HG02973 (cell line): ENCODE measurements at regions not wholly inside any gene's neighbourhood (a gene's known extent, or its start where the extent isn't known, plus 50 kb on each side); places are given as distances from the start of the nearest gene placed in this dataset.

Experiments used
- ATAC-seq: cut with Tn5 transposase; IDR thresholded peaks from one replicate; pipeline ENCODE4 v1.9.1; 2021; ENCODE audit warnings: moderate library complexity; ENCODE audit not compliant: unreplicated experiment

DNA sequence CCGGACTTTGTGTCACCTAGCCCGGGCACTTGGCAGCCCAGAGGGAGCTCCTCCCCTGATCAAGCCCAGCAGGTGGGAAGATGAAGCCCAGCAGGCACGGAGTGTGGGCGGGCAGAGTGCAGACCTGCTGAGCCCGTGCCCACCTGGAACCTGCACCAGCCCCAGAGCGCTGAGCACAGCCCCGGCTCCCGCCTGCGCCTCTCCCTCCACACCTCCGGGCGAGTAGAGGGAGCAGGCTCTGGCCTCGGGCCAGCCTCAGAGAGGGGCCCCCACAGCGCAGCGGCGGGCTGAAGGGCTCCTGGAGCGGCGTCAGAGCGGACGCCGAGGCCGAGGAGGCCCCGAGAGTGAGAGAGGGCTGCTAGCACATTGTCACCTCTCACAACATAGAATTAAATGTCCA is 257.7 kb downstream of the VGLL3 start:
- no peak for ATAC-seq

DNA sequence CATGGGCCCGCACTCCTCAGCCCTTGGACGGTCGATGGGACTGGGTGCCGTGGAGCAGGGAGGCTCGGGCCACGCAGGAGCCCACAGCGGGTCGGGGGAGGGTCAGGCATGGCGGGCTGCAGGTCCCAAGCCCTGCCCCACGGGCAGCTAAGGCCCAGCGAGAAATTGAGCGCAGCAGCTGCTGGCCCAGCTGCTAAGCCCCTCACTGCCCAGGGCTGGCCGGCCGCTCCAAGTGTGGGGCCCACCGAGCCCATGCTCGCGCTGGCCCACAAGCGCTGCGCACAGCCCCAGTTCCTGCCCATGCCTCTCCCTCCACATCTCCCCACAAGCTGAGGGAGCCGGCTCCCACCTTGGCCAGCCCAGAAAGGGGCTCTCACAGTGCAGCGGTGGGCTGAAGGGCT is 259.4 kb downstream of the VGLL3 start:
- ATAC-seq = no peak

DNA sequence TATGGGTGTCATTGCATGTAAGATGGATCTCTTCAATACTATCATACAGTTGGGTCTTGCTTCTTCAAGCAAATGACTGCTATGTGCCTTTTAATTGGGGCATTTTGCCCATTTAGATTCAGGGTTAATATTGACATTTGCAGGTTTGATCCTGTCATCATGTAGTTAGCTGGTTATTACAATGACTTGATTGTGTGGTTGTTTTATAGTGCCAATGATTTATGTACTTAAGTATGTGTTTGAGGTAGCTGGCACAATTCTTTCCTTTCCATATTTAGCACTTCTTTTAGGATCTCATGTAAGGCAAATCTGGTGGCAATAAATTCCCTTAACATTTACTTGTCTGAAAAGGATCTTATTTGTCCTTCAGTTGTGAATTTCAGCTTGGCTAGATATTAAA is 267.5 kb downstream of the VGLL3 start:
- no peak for ATAC-seq

DNA sequence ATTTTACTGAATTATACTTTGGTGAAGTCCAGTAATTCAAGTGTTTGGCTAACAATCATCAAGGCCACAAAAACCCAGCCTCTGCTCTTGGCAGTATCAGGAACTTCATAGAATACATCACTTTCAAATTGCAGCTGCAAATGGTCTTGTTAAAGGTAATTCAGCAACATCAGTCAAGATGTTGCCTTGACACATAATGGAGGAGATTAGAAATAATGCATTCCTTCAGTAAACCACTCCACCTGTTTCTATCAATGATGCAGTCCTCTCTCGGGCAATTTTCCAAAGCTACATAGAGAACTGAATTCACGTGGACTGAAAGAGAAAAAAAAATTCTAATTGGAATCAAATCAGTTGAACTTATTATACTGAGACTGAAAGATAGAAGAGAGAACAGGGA is 279.3 kb downstream of the VGLL3 start:
- no peak for ATAC-seq

DNA sequence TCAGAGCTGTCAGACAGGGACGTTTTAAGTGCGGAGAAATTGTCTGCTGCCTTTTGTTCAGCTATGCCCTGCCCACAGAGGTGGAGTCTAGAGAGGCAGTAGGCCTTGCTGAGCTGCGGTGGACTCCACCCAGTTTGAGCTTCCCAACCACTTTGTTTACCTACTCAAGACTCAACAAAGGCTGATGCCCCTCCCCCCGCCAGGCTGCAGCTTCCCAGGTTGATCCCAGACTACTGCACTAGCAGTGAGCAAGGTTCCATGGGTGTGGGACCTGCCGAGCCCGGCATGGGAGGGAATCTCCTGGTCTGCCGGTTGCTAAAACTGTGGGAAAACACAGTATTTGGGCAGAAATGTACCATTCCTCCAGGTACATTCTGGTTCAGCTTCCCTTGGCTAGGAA is 282.1 kb downstream of the VGLL3 start:
- no peak for ATAC-seq

DNA sequence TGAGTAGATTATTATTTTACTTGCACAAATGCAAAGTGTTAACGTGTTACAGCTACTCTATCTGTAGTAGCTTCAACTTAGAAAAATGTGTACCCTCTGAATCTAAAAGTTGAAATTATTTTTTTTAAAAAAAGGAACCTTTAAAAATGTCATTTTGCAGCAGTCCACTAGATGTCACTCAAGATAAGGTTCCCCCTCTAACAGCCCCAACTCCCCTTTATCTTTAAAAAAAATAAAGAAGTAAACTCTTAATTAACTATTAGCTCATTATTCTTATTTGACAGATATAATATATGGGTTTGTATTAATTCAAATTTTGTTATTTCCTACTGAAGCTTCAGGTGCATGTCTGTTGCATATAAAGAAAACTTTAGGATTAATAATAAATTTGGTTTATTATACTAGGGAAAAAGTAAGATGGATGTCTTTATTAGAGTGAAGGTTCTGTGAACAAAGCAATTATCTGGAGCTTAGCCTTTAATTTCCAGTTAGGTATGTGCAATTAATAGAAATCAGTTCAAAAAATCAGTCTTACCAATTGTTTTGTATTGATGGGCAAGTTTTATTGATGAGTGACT is 288.5 kb downstream of the VGLL3 start:
- ATAC-seq = no peak

DNA sequence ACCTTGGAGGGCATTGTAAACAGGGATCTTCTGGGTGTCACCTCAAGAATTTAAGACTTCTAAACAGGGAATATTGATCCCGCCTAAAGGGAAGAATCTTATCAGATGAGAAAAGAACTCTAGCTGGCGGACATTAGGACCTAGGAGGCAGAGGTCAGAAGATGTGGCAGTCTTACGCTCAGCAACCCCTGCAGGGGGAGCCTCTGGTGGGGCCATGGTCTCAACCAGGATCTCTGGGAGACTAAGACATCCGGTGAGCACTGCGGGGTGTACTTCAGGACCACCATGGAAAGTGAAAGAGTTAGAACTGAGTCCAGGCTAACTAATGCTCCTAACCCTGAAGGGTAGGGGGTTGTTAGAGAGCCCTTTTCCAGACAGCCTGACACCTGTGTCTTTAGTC is 295.2 kb downstream of the VGLL3 start:
- no peak for ATAC-seq

DNA sequence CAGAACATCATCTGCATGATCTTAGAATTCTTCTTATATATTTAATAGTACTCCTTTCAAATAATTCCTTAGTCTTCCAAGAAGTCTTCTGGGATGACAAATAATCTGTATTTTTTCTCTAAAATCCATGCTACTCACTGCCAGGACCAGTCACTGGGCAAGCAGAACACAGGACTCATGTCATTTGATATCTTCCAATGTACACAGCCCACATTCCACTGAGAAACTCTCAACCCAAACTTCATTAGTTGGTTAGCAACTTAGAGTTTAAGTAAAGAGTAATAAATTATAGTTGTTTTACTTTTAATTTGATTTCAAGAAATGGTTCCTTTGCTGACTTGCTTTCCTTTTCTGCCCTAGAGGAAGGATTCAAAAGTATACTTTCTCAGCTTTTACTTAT is 317.0 kb downstream of the VGLL3 start:
- no peak for ATAC-seq

DNA sequence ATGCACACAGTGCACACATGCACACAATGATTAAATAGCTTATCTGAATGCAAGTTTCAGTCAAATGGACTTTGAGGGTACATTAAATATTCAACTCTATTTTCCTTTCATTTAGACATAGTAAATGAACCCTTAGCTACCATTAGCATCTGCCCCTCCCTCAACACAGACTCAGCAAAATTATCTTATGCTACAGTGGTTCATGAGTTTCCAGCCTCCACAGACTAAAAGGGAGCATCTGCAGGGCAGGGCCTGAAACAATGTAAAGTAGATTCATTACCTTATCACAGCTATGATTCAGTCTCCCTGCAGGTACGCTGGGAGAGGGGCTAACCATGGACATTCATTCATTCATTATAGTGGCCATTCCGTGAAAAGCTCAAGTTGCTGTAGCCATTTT is 329.1 kb downstream of the VGLL3 start:
- no peak for ATAC-seq

DNA sequence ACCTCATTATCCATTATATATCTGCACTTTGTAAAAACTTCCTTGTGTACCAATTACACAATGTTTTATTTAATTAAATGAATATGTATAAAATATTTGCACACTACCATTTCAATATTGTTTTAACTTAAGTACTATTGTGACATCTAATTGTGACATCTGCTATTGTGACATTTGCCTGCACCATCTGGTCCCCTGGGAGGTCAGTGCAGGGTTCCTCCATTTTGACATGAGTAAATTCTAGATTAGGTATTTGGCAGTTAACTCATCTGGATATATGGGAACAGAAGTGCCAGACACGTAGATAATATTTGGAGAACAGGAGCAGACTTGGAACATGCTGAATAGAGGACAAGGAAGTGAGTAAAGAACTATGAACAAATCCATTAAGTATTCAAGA is 332.1 kb downstream of the VGLL3 start:
- no peak for ATAC-seq

DNA sequence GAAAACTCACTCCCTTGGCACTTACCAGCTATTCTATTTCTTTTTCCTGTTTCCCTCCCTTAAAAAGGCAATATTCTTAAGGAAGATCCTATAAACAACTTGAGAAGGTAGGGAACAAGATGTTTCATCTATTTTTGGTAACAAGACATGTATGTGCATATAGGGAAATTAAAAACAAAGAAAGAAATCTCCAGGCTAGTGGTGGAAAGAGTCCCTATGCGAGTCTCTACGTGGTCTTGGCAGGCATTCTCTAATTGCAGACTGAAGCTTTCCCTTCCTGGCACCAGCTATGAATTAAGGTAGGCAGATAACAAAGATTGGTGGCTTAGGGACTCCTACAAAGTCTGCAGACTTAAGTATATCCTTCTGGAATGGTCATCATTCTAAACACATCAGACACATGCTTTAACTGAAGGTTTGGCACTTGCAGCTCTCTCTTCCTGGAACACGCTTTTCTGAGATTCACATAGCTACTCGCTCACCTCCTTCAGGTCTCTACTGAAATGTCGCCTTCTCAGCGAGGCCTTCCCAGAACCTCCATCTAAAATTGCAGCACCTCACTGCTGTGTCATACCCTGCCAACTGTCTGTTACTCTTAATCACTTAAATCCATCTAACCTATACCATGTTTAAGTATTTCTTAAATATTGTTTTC is 336.0 kb downstream of the VGLL3 start:
- no peak for ATAC-seq

DNA sequence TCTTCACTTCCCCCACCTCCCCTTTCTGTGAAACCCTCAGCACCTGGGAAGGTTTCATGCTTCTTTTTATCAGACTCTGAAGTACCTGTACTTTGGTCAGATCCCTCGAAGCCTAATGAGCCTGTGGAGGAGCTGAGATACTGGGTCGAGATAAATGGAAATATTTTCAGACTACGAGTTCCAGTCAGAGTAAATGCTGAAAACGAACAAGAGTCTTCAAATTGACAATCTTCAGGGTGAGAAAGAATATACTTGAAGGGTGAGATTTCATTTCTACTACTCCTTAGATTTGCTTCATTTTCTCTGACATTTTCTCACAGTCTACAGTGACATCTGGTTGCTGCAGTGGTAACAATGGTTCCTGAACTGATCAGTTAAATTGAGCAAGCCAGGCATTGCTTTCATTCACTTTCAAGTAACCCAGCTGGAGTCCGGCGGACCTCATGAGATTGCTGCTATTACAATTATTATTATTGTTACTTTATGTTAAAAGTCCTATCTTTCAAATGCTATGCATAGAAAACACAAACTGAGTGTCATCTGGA is 337.2 kb downstream of the VGLL3 start:
- ATAC-seq = no peak

DNA sequence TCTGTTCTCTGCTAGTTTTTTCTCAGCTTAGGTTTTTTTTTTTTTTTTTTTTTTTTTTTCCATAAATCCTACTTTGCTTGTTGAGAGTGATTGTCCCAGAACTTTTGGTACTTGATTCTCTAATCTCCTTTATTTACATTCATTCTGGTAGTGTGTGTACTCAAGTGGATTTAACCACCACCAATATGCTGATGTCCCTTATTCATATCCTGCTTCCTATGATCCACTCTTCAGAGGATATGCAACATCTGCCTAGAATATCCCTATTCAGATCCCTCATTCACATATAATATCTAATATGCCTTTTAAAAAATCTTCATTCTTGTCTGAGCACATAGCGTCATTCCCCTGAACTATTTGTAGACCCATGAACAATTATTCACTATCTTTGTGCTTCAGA is 342.9 kb downstream of the VGLL3 start:
- ATAC-seq = no peak

DNA sequence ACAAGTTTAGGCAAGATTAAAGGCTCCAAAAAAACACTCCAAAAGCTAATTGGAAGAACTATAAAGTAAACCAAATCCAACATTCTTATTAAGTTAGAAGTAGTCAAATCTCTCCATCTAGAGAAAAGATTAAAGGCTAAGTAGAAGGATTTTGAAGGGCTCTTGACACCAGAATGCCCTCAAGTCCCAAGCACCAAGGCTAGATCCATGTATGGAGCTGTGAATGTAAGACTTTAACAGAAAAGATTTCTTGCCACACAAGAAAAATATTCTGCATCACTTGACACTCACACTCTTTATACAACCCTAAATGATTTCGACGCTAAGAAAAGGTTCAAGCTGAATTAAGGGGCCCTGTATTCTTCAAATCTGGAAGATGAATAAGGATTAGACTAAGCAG is 345.2 kb downstream of the VGLL3 start:
- ATAC-seq = no peak

DNA sequence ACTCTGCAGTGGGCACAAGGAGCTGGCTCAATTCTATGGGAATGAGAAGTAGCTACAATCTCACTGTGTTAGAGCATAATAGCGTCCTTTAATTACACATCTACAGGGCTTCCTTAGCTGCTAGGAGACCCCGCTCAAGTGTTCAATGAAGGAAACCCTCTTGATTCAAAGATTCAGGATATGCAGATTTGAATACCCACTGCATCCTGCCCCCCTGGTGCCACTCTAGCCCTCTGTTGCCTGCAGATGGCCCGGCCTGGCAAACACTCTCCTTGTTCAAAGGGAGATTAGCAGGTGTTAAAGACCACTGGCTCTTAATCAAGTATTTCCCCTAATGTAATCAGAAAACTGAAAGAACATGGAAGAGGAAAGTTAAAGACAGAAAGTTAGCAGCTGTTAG is 356.6 kb downstream of the VGLL3 start:
- ATAC-seq = no peak

DNA sequence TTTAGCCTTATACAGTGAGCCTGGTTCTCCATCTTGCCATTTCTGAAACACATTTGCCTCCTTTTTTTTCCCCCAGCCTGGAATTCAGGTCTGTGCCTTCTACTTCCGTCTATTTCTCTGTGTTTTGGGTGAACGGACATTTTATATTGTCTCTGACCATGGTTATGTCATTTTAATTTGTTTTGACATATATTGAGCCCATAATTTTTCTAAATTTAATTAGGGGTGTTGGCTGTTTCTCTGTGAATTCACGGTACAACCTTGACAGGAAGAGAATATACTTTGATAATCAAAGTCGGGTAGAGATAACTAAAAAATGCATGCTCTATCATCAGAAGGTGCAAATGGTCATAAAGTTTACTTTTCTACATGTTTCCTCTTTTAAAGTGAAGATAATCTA is 361.4 kb downstream of the VGLL3 start:
- no peak for ATAC-seq

DNA sequence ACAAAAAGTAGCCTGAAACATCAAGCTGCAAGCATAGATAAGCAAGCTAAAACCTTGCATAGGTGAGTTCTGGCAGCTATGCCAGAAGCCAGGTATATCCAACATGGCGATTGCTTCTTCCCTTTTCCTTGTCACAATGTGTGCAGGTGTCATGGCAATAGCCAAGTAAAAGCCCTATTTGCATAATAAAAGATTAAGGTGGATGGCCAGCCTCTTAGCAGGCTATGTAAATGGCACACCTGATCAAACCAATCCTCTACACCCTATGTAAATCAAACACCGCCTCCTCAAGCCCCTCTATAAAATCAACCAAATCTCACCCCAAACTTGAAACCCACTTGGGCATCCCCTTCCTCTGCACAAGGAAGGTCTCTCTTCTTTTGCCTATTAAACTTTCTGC is 366.8 kb downstream of the VGLL3 start:
- ATAC-seq = no peak

DNA sequence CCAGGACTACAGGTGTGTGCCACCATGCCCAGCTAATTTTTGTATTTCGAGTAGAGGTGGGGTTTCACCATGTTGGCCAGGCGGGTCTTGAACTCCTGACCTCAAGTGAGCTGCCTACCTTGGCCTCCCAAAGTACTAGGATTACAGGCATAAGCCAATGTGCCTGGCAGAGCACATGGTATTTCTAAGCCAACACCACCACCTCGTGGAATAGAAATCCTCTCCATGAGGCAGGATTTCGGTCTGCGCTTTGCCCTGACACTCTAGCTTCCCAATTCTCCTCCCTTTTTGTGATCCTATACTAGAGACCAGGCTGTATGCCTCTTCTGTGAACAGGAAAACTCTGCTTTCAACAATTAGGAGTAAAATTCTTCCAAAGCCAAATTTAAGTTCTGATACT is 372.2 kb downstream of the VGLL3 start:
- no peak for ATAC-seq

DNA sequence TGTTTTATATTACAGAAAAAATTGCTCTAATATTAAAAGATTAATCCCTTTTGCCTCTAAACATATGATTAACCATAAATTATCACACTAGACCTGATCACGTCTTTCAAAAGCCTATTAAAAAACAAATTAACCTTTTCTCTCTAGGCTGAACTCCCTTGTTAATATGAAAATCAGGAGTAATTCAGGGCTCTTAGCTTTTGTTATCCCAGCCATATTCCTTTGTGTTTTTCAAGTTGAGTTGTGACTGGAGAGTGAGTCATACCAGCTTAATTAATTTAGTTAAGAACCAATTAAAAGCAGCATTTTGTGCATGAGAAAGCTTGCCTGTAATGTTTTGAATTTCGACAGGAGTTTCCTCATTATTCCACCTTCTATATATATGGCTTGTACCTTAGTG is 385.8 kb downstream of the VGLL3 start:
- ATAC-seq = no peak

DNA sequence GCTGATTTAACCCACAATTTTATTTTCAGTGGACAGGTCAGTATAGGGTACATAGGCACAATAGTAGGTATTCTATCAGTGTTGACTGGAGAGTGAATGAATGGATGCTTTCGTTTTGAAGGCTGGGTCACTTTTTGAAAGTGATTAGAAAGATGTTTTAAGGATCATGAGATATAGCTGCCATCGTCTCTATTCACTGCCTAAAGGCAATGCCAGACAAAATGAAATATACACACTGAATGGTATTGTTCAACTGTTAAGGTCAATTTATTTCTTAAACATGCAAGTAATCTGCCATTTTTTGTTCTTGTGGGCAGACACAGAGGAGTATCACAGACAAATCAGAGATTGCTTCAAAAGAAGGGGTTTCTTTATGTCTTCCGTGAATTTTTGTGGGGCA is 395.3 kb downstream of the VGLL3 start:
- no peak for ATAC-seq

DNA sequence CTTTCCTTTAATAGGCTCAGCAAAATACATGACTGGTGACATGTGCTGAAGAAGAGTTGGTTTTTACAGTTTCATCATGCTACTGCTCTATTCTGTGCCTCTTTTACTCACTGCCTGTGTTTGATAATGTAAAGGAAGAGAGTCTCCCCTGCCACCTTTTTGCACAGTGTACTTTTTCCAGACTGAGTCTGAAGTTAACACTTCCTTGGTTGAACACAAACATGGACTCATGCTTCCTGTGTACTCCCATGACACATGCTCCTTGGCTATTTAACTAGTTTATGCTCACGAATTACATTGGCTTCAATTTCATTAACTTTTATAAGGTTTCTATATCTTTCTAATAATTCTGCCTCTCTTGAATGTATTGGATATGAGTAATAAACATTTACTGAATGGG is 396.1 kb downstream of the VGLL3 start:
- no peak for ATAC-seq

DNA sequence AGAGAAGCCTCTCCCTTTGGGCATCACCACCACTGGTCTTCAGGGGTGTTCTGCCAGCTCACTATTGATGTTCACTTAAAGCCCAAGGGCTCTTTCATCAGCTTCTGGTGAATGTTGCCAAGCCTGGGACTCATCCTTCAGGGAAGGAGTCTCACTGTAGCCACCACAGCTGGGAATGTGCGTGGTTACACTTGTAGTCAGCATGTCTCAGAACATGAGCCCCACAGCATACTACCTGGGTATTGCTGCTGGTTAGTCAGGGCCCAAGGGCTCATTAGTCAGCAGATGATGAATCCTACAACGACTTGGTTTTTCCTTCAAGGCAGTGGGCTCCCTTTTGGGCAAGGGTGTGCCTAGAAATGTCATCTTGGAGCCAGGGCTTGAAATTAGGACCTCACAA is 412.9 kb downstream of the VGLL3 start:
- ATAC-seq = no peak

DNA sequence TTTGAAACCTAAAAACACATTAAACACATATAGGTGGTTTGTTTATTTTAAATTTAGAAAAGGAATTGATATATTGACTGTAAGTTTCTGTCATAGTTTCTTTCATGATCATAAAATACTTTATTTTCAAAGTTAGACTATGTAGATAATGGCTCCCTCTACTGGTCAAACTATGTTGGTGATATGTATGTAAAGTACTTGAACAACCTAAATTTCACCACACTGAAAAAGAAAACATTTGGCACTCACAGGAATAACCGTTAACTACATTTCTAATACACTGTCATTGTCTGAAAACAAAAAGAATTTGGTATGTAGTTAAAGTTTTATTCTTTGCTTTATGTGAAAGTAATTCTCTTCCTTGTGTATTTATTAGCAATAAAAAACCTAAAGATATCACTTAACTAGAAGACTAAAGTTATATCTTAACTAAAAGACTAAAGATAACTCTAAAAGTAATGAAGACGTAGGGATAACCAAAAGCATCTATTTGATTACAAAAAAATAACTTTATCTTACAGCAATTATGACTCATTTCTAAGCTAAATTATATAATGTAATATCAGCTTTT is 427.5 kb downstream of the VGLL3 start:
- no peak for ATAC-seq
